Activated CD8-positive, alpha-beta T cell treated with anti-CD3 and anti-CD28 coated beads for 36 hours (primary cell): ENCODE measurements at regions not wholly inside any gene's neighbourhood (a gene's known extent, or its start where the extent isn't known, plus 50 kb on each side); places are given as distances from the start of the nearest gene placed in this dataset.

Source experiments
- ATAC-seq: fragments of 200-7000 bp; cut with Tn5 transposase; one replicate; pipeline ENCODE4 v1.10.0; 2021; ENCODE audit warnings: mild to moderate bottlenecking, moderate library complexity
- CTCF ChIA-PET: fragments of 350-600 bp; sonication (Branson Sonifier 250); formaldehyde crosslinking; loops from one replicate; lab custom pipeline; 2021; ENCODE audit warnings: antibody characterized with exemption; lab: Charles Lee
- POLR2A ChIA-PET: fragments of 350-600 bp; sonication (Branson Sonifier 250); formaldehyde crosslinking; loops from one replicate; lab custom pipeline; 2021; ENCODE audit warnings: antibody characterized with exemption; lab: Charles Lee
- DNase-seq: peaks from one replicate; pipeline ENCODE4 v3.0.0-alpha.2; 2020
- H3K27ac Mint-ChIP-seq: one replicate; pipeline ENCODE4 v1.8.0; 2021; ENCODE audit warnings: mild to moderate bottlenecking, mixed read lengths
- H3K27me3 Mint-ChIP-seq: one replicate; pipeline ENCODE4 v1.8.0; 2021; ENCODE audit warnings: mixed read lengths
- H3K36me3 Mint-ChIP-seq: one replicate; pipeline ENCODE4 v1.8.0; 2021; ENCODE audit warnings: low read depth, mixed read lengths
- H3K4me1 Mint-ChIP-seq: one replicate; pipeline ENCODE4 v1.8.0; 2021; ENCODE audit warnings: low read depth, mixed read lengths
- H3K4me3 Mint-ChIP-seq: one replicate; pipeline ENCODE4 v1.8.0; 2021; ENCODE audit warnings: mild to moderate bottlenecking, moderate library complexity, mixed read lengths
- H3K9me3 Mint-ChIP-seq: one replicate; pipeline ENCODE4 v1.8.0; 2021; ENCODE audit warnings: mixed read lengths
- intact Hi-C: fragments of 100-400 bp; cut with micrococcal nuclease; formaldehyde crosslinking; loops from one replicate; pipeline ENCODE4 v1.10.0; 2022
- TF ChIP-seq, protein P1 (sequence below): fragments of 200-600 bp; IDR thresholded peaks from one replicate; pipeline ENCODE4 v1.8.0; 2022; ENCODE audit warnings: antibody characterized with exemption, mild to moderate bottlenecking

DNA sequence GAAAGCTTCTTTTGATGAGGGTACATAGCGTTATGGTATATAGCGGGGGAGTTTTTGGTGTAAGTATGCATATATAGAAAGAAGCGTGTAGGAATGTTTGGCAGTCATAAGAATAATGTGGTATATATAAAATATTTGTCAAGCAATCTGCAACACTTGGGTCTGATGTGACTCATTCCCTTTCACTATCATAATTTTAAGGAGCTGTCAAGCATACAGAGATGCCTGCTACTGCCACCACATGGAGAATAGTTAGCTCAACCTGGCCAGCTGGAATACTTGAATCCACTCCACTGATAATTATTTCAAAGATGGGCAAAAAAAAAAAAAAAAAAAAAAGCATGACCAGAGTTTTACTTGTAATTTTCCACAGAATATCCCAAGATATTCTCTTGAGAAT, 559.8 kb upstream of the REG3G start:
- POLR2A ChIA-PET = no interaction called here
- H3K9me3 Mint-ChIP-seq = peaks cover 14% of the 10 kb centered on the region
- no peak overlapping the region for H3K4me3 Mint-ChIP-seq
- intact Hi-C loops = no loop called here
- H3K4me1 Mint-ChIP-seq = no peaks in the 10 kb centered on the region
- CTCF ChIA-PET = no interaction called here
- no peak for ATAC-seq
- no peak overlapping the region for H3K27ac Mint-ChIP-seq
- TF ChIP-seq, protein P1, sequence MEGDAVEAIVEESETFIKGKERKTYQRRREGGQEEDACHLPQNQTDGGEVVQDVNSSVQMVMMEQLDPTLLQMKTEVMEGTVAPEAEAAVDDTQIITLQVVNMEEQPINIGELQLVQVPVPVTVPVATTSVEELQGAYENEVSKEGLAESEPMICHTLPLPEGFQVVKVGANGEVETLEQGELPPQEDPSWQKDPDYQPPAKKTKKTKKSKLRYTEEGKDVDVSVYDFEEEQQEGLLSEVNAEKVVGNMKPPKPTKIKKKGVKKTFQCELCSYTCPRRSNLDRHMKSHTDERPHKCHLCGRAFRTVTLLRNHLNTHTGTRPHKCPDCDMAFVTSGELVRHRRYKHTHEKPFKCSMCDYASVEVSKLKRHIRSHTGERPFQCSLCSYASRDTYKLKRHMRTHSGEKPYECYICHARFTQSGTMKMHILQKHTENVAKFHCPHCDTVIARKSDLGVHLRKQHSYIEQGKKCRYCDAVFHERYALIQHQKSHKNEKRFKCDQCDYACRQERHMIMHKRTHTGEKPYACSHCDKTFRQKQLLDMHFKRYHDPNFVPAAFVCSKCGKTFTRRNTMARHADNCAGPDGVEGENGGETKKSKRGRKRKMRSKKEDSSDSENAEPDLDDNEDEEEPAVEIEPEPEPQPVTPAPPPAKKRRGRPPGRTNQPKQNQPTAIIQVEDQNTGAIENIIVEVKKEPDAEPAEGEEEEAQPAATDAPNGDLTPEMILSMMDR = no peak
- H3K27me3 Mint-ChIP-seq = no peaks in the 10 kb centered on the region
- no peak for DNase-seq
- no peaks in the 10 kb centered on the region for H3K36me3 Mint-ChIP-seq

DNA sequence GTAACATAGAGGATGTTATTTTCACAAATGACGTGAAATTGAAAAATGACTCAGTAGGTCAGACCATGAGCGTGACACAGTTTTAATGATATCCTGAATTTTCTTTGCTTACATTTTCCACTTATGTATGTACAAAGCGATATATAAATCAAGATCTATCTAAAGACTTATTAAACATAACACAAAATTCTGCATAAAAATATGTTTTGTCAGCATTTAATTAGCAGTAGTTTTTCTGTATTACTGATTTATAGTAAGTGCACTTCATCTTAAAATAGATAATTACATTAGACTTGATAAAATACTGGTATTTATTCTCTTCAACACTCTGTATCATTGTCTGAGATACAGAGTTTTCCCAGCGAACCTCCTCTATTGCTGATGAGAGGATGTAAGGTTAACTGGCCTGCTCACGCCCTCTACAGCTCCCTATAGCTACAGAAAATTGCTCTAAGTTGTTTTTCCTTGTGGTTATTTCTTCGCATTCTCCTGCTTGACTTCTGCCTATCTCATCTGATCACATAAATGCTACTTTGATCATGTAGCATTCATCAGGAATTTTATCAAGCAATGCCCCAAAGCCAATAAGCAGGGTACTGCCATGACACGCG, 548.8 kb upstream of the REG3G start:
- Mint-ChIP-seq H3K4me3 (no peak overlapping the region), H3K9me3 (peaks cover 9% of the 10 kb centered on the region), H3K27me3 (no peaks in the 10 kb centered on the region), H3K36me3 (no peaks in the 10 kb centered on the region), H3K4me1 (no peaks in the 10 kb centered on the region), H3K27ac (no peak overlapping the region)
- POLR2A ChIA-PET = no interaction called here
- ATAC-seq = no peak
- intact Hi-C loops = no loop called here
- TF ChIP-seq, protein P1 = no peak
- no peak for DNase-seq
- CTCF ChIA-PET = no interaction called here

DNA sequence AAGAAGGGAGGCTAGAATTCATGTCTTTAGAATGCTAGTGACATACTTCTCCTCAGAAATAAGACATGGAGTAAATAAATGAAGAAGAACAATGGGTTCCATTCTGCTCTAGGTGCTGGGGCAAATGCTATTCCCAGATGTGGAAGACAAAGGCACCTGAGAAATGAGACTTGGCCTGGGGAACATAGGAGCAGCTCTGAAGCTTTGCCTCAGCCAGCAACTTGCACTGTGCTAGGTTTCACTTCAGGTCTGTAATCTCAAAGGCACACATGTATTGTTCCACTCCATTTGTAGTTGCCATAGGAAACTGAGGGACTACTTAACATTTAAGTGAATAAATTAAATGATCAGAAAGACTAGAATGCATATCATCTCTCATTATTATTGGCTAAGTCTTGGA, 538.9 kb upstream of the REG3G start:
- ChIA-PET POLR2A (no interaction called here), CTCF (no interaction called here)
- Mint-ChIP-seq H3K36me3 (no peaks in the 10 kb centered on the region), H3K4me1 (no peaks in the 10 kb centered on the region), H3K4me3 (no peak overlapping the region), H3K27ac (no peak overlapping the region), H3K27me3 (no peaks in the 10 kb centered on the region), H3K9me3 (peaks cover 14% of the 10 kb centered on the region)
- ATAC-seq = no peak
- TF ChIP-seq, protein P1 = no peak
- DNase-seq = no peak
- intact Hi-C loops = no loop called here

DNA sequence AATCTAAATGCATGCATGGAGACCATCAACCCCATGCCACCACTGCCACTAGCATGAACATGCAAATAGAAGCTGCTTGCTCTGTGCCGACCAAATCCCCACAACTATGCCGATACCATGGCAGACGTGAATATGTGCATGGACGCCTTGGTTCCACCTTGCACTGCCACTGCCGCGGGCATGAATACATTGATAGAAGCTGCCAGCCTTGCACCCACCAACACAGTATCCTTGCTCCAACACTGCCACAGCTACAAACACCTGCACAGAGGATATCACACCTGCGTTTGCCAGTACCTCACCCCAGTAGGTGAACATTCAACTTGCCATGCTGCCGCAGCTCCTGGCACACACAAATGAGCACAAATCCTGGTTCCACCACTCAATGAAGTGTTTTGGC, 527.4 kb upstream of the REG3G start:
- DNase-seq = no peak
- ChIA-PET POLR2A (no interaction called here), CTCF (no interaction called here)
- H3K27ac Mint-ChIP-seq = no peak overlapping the region
- intact Hi-C loops = no loop called here
- no peak for ATAC-seq
- H3K4me1 Mint-ChIP-seq = no peaks in the 10 kb centered on the region
- no peaks in the 10 kb centered on the region for H3K36me3 Mint-ChIP-seq
- no peak overlapping the region for H3K4me3 Mint-ChIP-seq
- H3K27me3 Mint-ChIP-seq = no peaks in the 10 kb centered on the region
- H3K9me3 Mint-ChIP-seq = peaks cover 34% of the 10 kb centered on the region
- TF ChIP-seq, protein P1 = no peak

DNA sequence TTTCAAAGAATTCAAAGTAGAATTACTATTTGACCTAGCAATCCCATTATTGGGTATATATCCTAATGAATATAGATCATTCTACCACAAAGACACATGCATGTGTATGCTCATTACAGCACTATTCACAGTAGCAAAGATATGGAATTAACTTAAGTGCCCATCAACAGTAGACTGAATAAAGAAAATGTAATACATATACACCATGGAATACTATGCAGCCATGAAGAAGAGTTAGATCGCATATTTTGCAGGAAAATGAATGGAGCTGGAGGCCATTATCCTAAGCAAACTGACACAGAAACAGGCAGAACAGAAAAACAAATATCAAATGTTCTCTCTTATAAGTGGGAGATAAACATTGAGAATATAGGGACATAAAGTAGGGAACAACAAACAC, 519.2 kb upstream of the REG3G start:
- no peak for DNase-seq
- Mint-ChIP-seq H3K9me3 (peaks cover 45% of the 10 kb centered on the region), H3K4me1 (no peaks in the 10 kb centered on the region), H3K27me3 (no peaks in the 10 kb centered on the region), H3K4me3 (no peak overlapping the region), H3K36me3 (no peaks in the 10 kb centered on the region), H3K27ac (no peak overlapping the region)
- TF ChIP-seq, protein P1 = no peak
- CTCF ChIA-PET = no interaction called here
- ATAC-seq = no peak
- POLR2A ChIA-PET = no interaction called here
- intact Hi-C loops = no loop called here
